PC-3 (cell line): ENCODE measurements at regions not wholly inside any gene's neighbourhood (a gene's known extent, or its start where the extent isn't known, plus 50 kb on each side); places are given as distances from the start of the nearest gene placed in this dataset.

Experiments
- ATAC-seq: fragments of 200-7000 bp; cut with Tn5 transposase; 2 replicates; pipeline ENCODE4 v1.9.1; 2020; ENCODE audit warnings: mild to moderate bottlenecking, moderate library complexity
- BruUV-seq: library from RNA; stranded (reverse); fragments of 400-500 nt; replicated peaks from 2 replicates; lab custom pipeline; 2021; lab: Mats Ljungman, UMichigan
- CTCF ChIA-PET: fragments of 300-600 bp; sonication (Branson Sonifier 250); formaldehyde crosslinking; loops from one replicate; lab custom pipeline; 2022; ENCODE audit warnings: antibody characterized with exemption; lab: Charles Lee
- POLR2A ChIA-PET: fragments of 300-600 bp; sonication (Branson Sonifier 250); formaldehyde crosslinking; loops from one replicate; lab custom pipeline; 2022; ENCODE audit warnings: antibody characterized with exemption; ENCODE audit not compliant: unreplicated experiment; lab: Charles Lee
- DNase-seq: peaks from one replicate; pipeline ENCODE4 v3.0.0-alpha.2; 2015
- H2AFZ ChIP-seq: fragments of 300-600 bp; sonication (generic); 2 replicates; pipeline ENCODE4 v1.6.0; 2016; ENCODE audit warnings: antibody characterized with exemption, low read length
- H3F3A ChIP-seq: fragments of 300-600 bp; sonication (generic); one replicate; pipeline ENCODE4 v1.6.0; 2017; ENCODE audit warnings: antibody characterized with exemption, low read length, control low read depth, mild to moderate bottlenecking; ENCODE audit not compliant: unreplicated experiment
- H3K27ac ChIP-seq: fragments of 300-600 bp; sonication (generic); 2 replicates; pipeline ENCODE4 v1.5.1; 2016; ENCODE audit warnings: mild to moderate bottlenecking, low read length
- H3K27me3 ChIP-seq: fragments of 300-600 bp; sonication (generic); 2 replicates; pipeline ENCODE4 v1.6.1; 2016; ENCODE audit warnings: low read length, mixed read lengths
- H3K36me3 ChIP-seq: fragments of 300-600 bp; sonication (generic); 2 replicates; pipeline ENCODE4 v1.6.1; 2016; ENCODE audit warnings: low read depth, mixed run types, low read length, mixed read lengths
- H3K4me1 ChIP-seq: fragments of 300-600 bp; sonication (generic); 2 replicates; pipeline ENCODE4 v1.5.1; 2016; ENCODE audit warnings: low read length; ENCODE audit not compliant: insufficient read depth
- H3K4me2 ChIP-seq: fragments of 300-600 bp; sonication (generic); 2 replicates; pipeline ENCODE4 v1.6.0; 2016; ENCODE audit warnings: low read length
- H3K4me3 ChIP-seq: fragments of 300-600 bp; sonication (generic); 2 replicates; pipeline ENCODE4 v1.5.1; 2016; ENCODE audit warnings: mild to moderate bottlenecking, low read length, mixed read lengths
- H3K79me2 ChIP-seq: fragments of 300-600 bp; sonication (generic); 2 replicates; pipeline ENCODE4 v1.6.1; 2017; ENCODE audit warnings: low read length, mixed read lengths
- H3K9ac ChIP-seq: fragments of 300-600 bp; sonication (generic); 2 replicates; pipeline ENCODE4 v1.6.0; 2016; ENCODE audit warnings: mild to moderate bottlenecking, low read length
- H3K9me2 ChIP-seq: fragments of 300-600 bp; sonication (generic); replicated peaks from 2 replicates; pipeline ENCODE4 v1.6.1; 2016; ENCODE audit warnings: mixed run types, low read length, mixed read lengths
- H3K9me3 ChIP-seq: fragments of 300-600 bp; sonication (generic); 2 replicates; pipeline ENCODE4 v1.6.1; 2016; ENCODE audit warnings: low read length, mixed read lengths
- H4K20me1 ChIP-seq: fragments of 300-600 bp; sonication (generic); 2 replicates; pipeline ENCODE4 v1.6.1; 2016; ENCODE audit warnings: low read length, mixed read lengths
- CTCF ChIP-seq: fragments of 300-600 bp; sonication (generic); conservative IDR thresholded peaks from 2 replicates; pipeline ENCODE4 v1.5.1; 2017; ENCODE audit warnings: antibody characterized with exemption, low read depth, mild to moderate bottlenecking, low read length
- EZH2 ChIP-seq: fragments of 300-600 bp; sonication (generic); IDR thresholded peaks from one replicate; pipeline ENCODE4 v1.6.1; 2017; ENCODE audit warnings: antibody characterized with exemption, mild to moderate bottlenecking, low read length; ENCODE audit not compliant: unreplicated experiment
- EZH2phosphoT487 ChIP-seq: fragments of 300-600 bp; sonication (generic); IDR thresholded peaks from 2 replicates; pipeline ENCODE4 v1.6.1; 2018; ENCODE audit warnings: mild to moderate bottlenecking, antibody characterized with exemption, low read length, borderline replicate concordance
- intact Hi-C: fragments of 100-400 bp; cut with micrococcal nuclease; formaldehyde crosslinking; loops from 2 replicates; pipeline ENCODE4 v1.9.0; 2023

GRCh38 chr15:95972041-95972553, 358.4 kb upstream of the NR2F2 start:
- Histone ChIP-seq H3K36me3 (no peaks in the 10 kb centered on the region), H3K4me2 (no peak overlapping the region), H4K20me1 (no peaks in the 10 kb centered on the region), H3K79me2 (no peaks in the 10 kb centered on the region), H3F3A (no peaks in the 10 kb centered on the region), H3K27me3 (no peaks in the 10 kb centered on the region), H3K4me1 (no peaks in the 10 kb centered on the region), H3K9me2 (no peaks in the 10 kb centered on the region), H3K27ac (no peak overlapping the region), H3K9me3 (no peaks in the 10 kb centered on the region), H3K4me3 (no peak overlapping the region), H2AFZ (no peak overlapping the region), H3K9ac (no peak overlapping the region)
- no TSS peak for BruUV-seq
- ChIA-PET POLR2A (no interaction called here), CTCF (no interaction called here)
- intact Hi-C loops, result no loop called here
- TF ChIP-seq CTCF (no peak), EZH2phosphoT487 (no peak), EZH2 (no peak)
- ATAC-seq (no peak), DNase-seq (no peak)

- no peak overlapping the region for H3K4me3 ChIP-seq
- BruUV-seq, result no TSS peak
- H3K9ac ChIP-seq, result no peak overlapping the region
- no peaks in the 10 kb centered on the region for H3K36me3 ChIP-seq
- no peaks in the 10 kb centered on the region for H3K27me3 ChIP-seq
- ChIA-PET POLR2A (no interaction called here), CTCF (no interaction called here)
- no peaks in the 10 kb centered on the region for H3K4me1 ChIP-seq
- TF ChIP-seq CTCF, result no peak
- no peak for TF ChIP-seq EZH2
- TF ChIP-seq EZH2phosphoT487, result no peak
- no peaks in the 10 kb centered on the region for H3K79me2 ChIP-seq
- H3F3A ChIP-seq, result no peaks in the 10 kb centered on the region
- ATAC-seq (no peak), DNase-seq (no peak)
- no peak overlapping the region for H3K4me2 ChIP-seq
- H3K9me3 ChIP-seq, result no peaks in the 10 kb centered on the region
- no peak overlapping the region for H3K27ac ChIP-seq
- intact Hi-C loops, result no loop called here
- no peaks in the 10 kb centered on the region for H3K9me2 ChIP-seq
- H4K20me1 ChIP-seq, result no peaks in the 10 kb centered on the region
- no peak overlapping the region for H2AFZ ChIP-seq
Measured at GRCh38 chr15:95972812-95973211, 357.7 kb upstream of the NR2F2 start.

- H3K9me2 ChIP-seq, result no peaks in the 10 kb centered on the region
- ChIA-PET POLR2A (no interaction called here), CTCF (no interaction called here)
- H4K20me1 ChIP-seq, result no peaks in the 10 kb centered on the region
- no peak for ATAC-seq
- H3K27me3 ChIP-seq, result no peaks in the 10 kb centered on the region
- no peak overlapping the region for H2AFZ ChIP-seq
- no peak overlapping the region for H3K9ac ChIP-seq
- H3K4me1 ChIP-seq, result no peaks in the 10 kb centered on the region
- DNase-seq, result no peak
- H3F3A ChIP-seq, result no peaks in the 10 kb centered on the region
- no peak overlapping the region for H3K4me3 ChIP-seq
- H3K27ac ChIP-seq, result no peak overlapping the region
- H3K36me3 ChIP-seq, result no peaks in the 10 kb centered on the region
- H3K9me3 ChIP-seq, result no peaks in the 10 kb centered on the region
- intact Hi-C loops, result no loop called here
- H3K79me2 ChIP-seq, result no peaks in the 10 kb centered on the region
- TF ChIP-seq EZH2phosphoT487, result no peak
- H3K4me2 ChIP-seq, result no peak overlapping the region
- BruUV-seq, result no TSS peak
Measured at GRCh38 chr15:95973566-95974256, 356.8 kb upstream of the NR2F2 start.
